HG03521 (cell line): ENCODE measurements at regions not wholly inside any gene's neighbourhood (a gene's known extent, or its start where the extent isn't known, plus 50 kb on each side); places are given as distances from the start of the nearest gene placed in this dataset.

ENCODE experiments used
- ATAC-seq: cut with Tn5 transposase; IDR thresholded peaks from one replicate; pipeline ENCODE4 v1.9.1; 2021; ENCODE audit warnings: mild to moderate bottlenecking, moderate library complexity; ENCODE audit not compliant: unreplicated experiment

GRCh38 chr2:8090748-8091700, 590.8 kb upstream of the ID2 start:
- ATAC-seq: peak; percentile 66

- no peak for ATAC-seq
These were observed 587.3 kb upstream of the ID2 start for GRCh38 chr2:8094526-8094925.

- ATAC-seq: no peak
These were observed 585.9 kb upstream of the ID2 start for GRCh38 chr2:8095978-8096377.

- ATAC-seq: no peak
These were observed 585.4 kb upstream of the ID2 start for GRCh38 chr2:8096484-8096883.

- ATAC-seq: no peak
These were observed 583.2 kb upstream of the ID2 start for GRCh38 chr2:8098476-8099266.

GRCh38 chr2:8099267-8099582, 582.6 kb upstream of the ID2 start:
- ATAC-seq: no peak

GRCh38 chr2:8101614-8102277, 580.1 kb upstream of the ID2 start:
- ATAC-seq: no peak

- ATAC-seq: no peak
These were observed 579.4 kb upstream of the ID2 start for GRCh38 chr2:8102470-8102869.

- ATAC-seq: no peak
These were observed 578.7 kb upstream of the ID2 start for GRCh38 chr2:8103085-8103708.

GRCh38 chr2:8107150-8107549, 574.7 kb upstream of the ID2 start:
- no peak for ATAC-seq

GRCh38 chr2:8107621-8108378, 574.1 kb upstream of the ID2 start:
- ATAC-seq: no peak

GRCh38 chr2:8110716-8111115, 571.1 kb upstream of the ID2 start:
- no peak for ATAC-seq

- no peak for ATAC-seq
These were observed 570.7 kb upstream of the ID2 start for GRCh38 chr2:8111193-8111592.

GRCh38 chr2:8115456-8115855, 566.4 kb upstream of the ID2 start:
- ATAC-seq: no peak

- ATAC-seq: no peak
These were observed 565.9 kb upstream of the ID2 start for GRCh38 chr2:8115966-8116365.

GRCh38 chr2:8116661-8117060, 565.2 kb upstream of the ID2 start:
- ATAC-seq: peak; percentile 98

GRCh38 chr2:8118940-8119781, 562.7 kb upstream of the ID2 start:
- ATAC-seq: no peak

- ATAC-seq: no peak
These were observed 561.9 kb upstream of the ID2 start for GRCh38 chr2:8119782-8120505.

GRCh38 chr2:8120506-8120860, 561.4 kb upstream of the ID2 start:
- no peak for ATAC-seq
